Activated CD8-positive, alpha-beta memory T cell treated with anti-CD3 and anti-CD28 coated beads for 48 hours (primary cell): ENCODE measurements at regions not wholly inside any gene's neighbourhood (a gene's known extent, or its start where the extent isn't known, plus 50 kb on each side); places are given as distances from the start of the nearest gene placed in this dataset.

Source experiments
- DNase-seq, 3 experiments: peaks; one replicate each; pipeline ENCODE4 v3.0.0-alpha.2; 2020; ENCODE audit warnings: low read depth in 2 of 3, low spot score in 2 of 3

GRCh38 chr10:57221674-57222073 is 860.6 kb upstream of the ZWINT start:
- DNase-seq = no peak

DNA sequence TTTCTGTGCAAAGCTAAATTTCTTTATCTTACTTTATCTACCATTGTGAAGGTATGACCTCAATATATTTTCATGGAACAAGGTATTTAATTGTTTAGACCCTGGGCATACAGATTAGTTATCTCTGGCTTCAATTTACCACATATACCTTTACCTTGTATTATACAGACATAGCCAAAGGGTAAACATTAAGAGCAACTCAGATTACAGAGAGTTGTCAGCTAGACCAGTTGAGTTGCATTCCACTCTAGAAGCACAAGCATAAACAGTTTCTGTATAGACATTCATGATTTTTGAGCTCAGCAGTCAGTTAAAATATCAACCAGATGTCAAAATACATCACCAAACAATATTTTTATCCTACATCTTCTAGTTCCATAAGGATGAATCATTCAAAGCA is 857.3 kb upstream of the ZWINT start:
- no peak for DNase-seq

DNA sequence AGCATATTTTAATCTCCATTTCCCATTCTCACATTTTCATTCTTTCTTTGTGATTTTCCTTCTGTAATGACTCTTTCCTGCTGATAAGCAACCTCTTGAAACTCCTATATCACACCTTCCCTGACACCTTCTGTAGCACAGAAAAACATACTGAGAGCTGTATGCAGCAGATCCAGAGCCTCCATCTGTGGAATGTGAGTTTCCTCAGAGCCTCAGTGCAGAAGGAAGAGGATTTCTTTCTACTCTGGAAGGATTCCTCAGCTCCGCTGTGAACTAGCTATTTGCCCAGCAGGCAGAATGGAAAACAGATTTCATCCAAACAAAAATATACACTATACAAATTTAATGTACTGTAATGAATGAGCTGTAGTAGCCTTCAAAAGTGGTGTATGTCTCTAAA is 841.3 kb upstream of the ZWINT start:
- DNase-seq = no peak

- no peak for DNase-seq
Observed at GRCh38 chr10:57188846-57189245, 827.8 kb upstream of the ZWINT start.

GRCh38 chr10:57186201-57186600 is 825.1 kb upstream of the ZWINT start:
- no peak for DNase-seq

DNA sequence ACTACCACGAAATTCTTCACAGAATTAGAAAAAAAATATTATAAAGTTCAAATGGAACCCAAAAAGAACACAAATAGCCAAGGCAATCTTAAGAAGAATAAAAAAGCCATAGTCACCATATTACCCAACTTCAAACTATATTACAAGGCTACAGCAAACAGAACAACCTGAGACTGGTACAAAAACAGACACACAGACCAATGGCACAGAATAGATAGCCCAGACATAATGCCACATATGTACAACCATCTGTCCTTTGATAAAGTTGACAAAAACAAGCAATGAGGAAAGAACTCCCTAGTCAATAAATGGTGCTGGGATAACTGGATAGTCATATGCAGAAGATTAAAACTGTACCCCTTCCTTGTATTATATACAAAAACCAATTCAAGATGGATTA is 808.5 kb upstream of the ZWINT start:
- no peak for DNase-seq

GRCh38 chr10:57168611-57169240 is 807.7 kb upstream of the ZWINT start:
- DNase-seq = no peak

- no peak for DNase-seq
Observed at GRCh38 chr10:57165671-57166070, 804.6 kb upstream of the ZWINT start.

GRCh38 chr10:57162231-57162630 is 801.2 kb upstream of the ZWINT start:
- DNase-seq = no peak

GRCh38 chr10:57161157-57161556 is 800.1 kb upstream of the ZWINT start:
- DNase-seq = no peak

DNA sequence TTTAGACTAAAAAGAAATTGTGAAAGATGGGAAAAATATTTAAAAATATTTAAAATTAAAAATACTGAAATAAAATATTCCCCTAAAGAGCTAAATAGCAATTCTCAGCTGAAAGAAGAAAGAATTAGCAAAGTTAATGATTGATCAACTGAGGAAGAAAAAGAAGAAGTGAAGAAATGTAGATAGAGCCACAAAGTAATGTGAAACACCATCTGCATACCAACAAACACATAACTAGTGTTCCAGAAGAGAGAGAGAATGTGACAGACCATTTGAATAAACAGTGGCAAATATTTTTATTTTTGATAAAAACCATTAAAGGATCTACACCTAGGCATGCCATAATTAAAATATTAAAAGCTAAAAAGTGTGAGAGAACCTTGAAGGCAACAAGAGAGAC is 784.5 kb upstream of the ZWINT start:
- no peak for DNase-seq

DNA sequence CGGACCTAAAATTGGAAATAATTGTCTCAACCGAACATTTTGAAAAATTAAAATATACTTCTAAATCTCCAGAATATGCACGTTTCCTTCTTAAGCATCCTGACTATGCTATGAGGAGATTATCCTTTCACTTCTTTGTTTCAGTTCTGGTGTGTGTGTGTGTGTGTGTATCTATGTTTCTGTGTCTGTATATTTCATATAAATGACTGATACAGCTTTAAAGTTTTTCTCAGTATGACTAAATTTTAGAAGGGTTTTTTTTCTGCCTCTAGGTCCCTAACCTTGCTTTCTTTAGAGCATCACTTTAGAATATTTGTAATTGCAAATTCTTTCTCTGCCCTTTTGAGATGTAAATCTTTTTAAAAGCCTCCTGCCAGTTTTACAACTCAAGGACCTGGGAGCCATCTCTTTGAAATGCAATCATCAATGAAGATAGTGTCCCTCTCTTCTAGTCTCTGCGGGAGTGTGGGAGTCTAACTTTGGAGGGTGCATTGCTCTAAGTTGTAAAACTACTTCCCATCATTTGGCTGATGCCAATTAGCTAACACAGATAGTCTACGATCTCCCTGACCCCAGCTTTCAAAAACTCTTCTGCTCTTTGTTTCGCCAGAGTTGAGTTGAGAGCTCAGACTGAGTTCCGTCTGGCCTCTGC is 782.0 kb upstream of the ZWINT start:
- DNase-seq = no peak

GRCh38 chr10:57141708-57142107 is 780.6 kb upstream of the ZWINT start:
- DNase-seq = no peak

DNA sequence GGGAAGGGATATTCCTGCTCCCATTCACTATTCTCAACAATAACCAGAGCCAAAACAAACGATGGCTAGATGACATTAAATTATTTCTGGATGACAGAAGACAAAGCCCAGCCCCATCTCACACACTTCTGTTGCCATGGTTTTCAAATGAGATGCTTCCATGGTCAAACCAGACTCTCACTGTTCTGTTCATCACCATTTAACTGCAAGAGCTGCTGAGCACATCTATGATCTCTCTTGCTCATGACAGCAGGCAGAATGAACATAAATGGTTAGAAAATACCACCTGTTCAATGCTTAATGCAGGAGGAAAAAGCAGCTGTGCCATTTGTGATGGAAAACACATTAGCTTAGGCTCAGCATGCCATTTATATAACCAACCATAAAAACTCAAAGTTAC is 758.6 kb upstream of the ZWINT start:
- DNase-seq = no peak

DNA sequence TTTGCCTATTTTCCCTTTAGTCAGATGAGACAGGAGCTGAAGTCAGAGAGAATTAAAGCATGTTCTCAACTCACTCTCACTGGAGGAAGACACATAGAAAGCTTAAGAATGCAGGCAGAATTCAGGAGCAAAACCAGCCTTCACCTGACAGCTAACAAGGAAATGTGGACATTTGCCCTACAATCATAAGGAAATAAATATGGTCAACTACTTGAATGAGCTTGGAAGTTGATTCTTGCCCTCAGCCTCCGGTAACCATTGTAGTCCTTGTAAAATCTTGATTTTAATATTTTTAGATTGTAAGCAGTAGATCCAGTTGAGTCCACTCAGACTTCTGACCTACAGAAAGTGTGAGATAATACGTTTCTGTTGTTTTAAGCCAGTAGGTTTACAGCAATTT is 752.5 kb upstream of the ZWINT start:
- no peak for DNase-seq

- no peak for DNase-seq
Observed at GRCh38 chr10:57102236-57102635, 741.2 kb upstream of the ZWINT start.

DNA sequence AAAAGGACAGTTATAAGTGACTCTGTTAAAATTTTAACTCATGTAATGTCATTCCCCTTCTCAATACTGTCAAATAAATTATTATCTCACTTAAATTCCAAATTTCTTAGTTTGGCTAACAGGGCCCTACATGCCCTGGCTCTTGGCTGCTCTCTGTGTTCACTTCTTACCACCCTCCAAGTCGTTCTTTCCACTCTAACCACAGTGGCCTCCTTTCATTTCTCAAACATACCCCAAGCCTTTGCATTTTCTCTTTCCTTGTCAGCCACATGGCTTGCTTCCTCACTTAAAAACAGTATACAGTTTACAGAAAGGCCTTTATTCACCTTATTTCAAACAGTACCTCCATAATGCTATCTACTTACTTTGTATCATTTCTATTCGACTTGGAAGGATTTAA is 737.1 kb upstream of the ZWINT start:
- no peak for DNase-seq

GRCh38 chr10:57096044-57096443 is 735.0 kb upstream of the ZWINT start:
- DNase-seq = no peak

DNA sequence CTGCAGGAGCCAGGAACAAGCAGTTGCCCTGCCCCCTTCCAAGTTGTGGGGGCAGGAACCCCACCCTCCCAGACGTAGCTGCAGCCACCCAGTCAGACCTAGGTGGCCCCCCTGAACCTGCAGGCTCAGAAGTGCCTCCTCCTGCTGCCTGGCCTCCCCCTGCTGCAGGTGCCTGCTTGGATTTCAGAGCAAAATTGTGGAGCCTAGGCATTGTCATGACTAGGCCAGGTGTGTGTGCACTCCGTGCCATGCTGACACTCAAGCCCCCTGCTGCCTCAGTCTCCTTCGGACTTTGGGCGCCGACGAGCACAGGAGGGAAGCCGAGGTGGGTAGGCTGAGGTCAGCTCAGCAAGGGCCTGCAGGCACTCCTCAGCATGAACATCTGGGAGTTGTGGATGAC is 733.9 kb upstream of the ZWINT start:
- DNase-seq = no peak

- DNase-seq = no peak
Observed at GRCh38 chr10:57094083-57094482, 733.0 kb upstream of the ZWINT start.

- no peak for DNase-seq
Observed at GRCh38 chr10:57053530-57053929, 692.5 kb upstream of the ZWINT start.

DNA sequence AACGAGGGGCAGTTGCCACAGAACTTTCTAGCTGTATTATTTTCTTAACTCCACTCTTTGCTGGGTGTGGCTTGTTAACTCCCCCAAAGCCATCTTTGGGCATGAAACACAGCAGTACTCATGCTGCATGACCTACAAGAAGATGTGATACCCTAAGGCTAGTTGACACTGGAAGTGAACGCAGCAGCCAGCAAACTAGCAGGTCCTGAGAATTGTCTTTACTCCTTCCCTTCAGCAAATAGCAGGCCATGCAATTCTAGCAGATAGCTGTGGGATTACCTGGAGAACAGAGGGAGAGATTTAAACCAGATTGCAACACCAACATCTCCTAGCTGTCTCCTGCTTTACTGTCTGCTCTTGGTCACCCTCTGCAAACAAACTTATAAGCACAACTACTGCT is 688.0 kb upstream of the ZWINT start:
- DNase-seq = no peak

- DNase-seq = no peak
Observed at GRCh38 chr10:57038531-57038930, 677.5 kb upstream of the ZWINT start.
